Endodermal cell (in vitro differentiated cells): ENCODE measurements at regions not wholly inside any gene's neighbourhood (a gene's known extent, or its start where the extent isn't known, plus 50 kb on each side); places are given as distances from the start of the nearest gene placed in this dataset.

Experiments used
- DNase-seq: peaks from one replicate; pipeline ENCODE4 v3.0.0-alpha.2; 2017
- H3K27ac ChIP-seq: 2 replicates; pipeline ENCODE4 v1.5.1; 2013; ENCODE audit warnings: mild to moderate bottlenecking, low read depth, low read length, moderate library complexity
- H3K27me3 ChIP-seq: 2 replicates; pipeline ENCODE4 v1.6.1; 2013; ENCODE audit warnings: mild to moderate bottlenecking, low read length, moderate library complexity; ENCODE audit not compliant: insufficient read depth, control insufficient read depth, poor library complexity, severe bottlenecking
- H3K36me3 ChIP-seq: 2 replicates; pipeline ENCODE4 v1.7.0; 2013; ENCODE audit warnings: mild to moderate bottlenecking, low read length, moderate library complexity; ENCODE audit not compliant: control insufficient read depth, insufficient read depth
- H3K4me1 ChIP-seq: one replicate; pipeline ENCODE4 v1.7.0; 2013; ENCODE audit warnings: low read length; ENCODE audit not compliant: control insufficient read depth, insufficient read depth
- H3K4me3 ChIP-seq: 2 replicates; pipeline ENCODE4 v1.5.1; 2013; ENCODE audit warnings: mild to moderate bottlenecking, low read length, moderate library complexity
- H3K9ac ChIP-seq: 2 replicates; pipeline ENCODE4 v1.6.1; 2013; ENCODE audit warnings: mild to moderate bottlenecking, low read length, moderate library complexity; ENCODE audit not compliant: poor library complexity, severe bottlenecking; ENCODE audit errors: extremely low read depth
- H3K9me3 ChIP-seq: 2 replicates; pipeline ENCODE4 v1.6.1; 2013; ENCODE audit warnings: mild to moderate bottlenecking, low read length, moderate library complexity; ENCODE audit not compliant: control insufficient read depth
- H3K27ac Mint-ChIP-seq: 2 replicates; pipeline ENCODE4 v1.8.0; 2020; ENCODE audit warnings: mixed read lengths
- H3K27me3 Mint-ChIP-seq: 2 replicates; pipeline ENCODE4 v1.8.0; 2021; ENCODE audit warnings: mild to moderate bottlenecking, mixed read lengths; ENCODE audit not compliant: insufficient read depth
- H3K36me3 Mint-ChIP-seq: 2 replicates; pipeline ENCODE4 v1.8.0; 2020; ENCODE audit warnings: low read depth, mixed read lengths
- H3K4me1 Mint-ChIP-seq: 2 replicates; pipeline ENCODE4 v1.8.0; 2020; ENCODE audit warnings: mixed read lengths
- H3K4me3 Mint-ChIP-seq: 2 replicates; pipeline ENCODE4 v1.8.0; 2020; ENCODE audit warnings: mild to moderate bottlenecking, moderate library complexity, mixed read lengths
- H3K9me3 Mint-ChIP-seq: 2 replicates; pipeline ENCODE4 v1.8.0; 2020; ENCODE audit warnings: mild to moderate bottlenecking, mixed read lengths
- WGBS, 2 experiments: methylation state at CpG; one replicate each; pipeline versions ENCODE4 v1.1.5 to v1.1.7; 2013; ENCODE audit warnings: missing lambda C conversion rate in 2 of 2, mixed read lengths in 1 of 2; ENCODE audit not compliant: insufficient coverage in 1 of 2, insufficient read length in 1 of 2; 5-methylcytosine and 5-hydroxymethylcytosine counted together
- TF ChIP-seq, protein P1 (sequence below): fragments of 200-600 bp; sonication (generic); conservative IDR thresholded peaks from 2 replicates; pipeline ENCODE4 v1.5.0; 2021; ENCODE audit warnings: antibody characterized with exemption, mild to moderate bottlenecking

DNA sequence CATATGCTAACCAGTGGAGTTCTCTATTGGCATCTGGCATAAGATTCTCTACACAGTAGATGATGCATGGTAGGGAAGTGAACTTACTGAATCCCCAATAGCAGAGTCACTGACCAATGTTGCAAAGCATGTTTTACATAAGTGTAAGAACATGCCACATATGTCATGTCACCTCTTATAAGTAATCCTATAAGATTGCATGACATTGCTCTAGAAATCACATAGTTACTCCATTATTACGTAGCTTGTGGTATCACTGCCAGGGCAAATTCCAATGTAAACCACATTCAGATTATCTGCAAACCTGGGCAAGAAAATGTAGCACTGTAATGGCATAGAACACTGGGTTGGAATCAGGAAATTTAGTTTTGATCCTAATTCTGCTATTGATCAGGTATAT lies 198.2 kb upstream of the UMPS start:
- H3K27ac Mint-ChIP-seq: no peak overlapping the region
- H3K36me3 Mint-ChIP-seq: no peaks in the 10 kb centered on the region
- no peaks in the 10 kb centered on the region for H3K36me3 ChIP-seq

GRCh38 chr3:124535306-124535705 lies 194.9 kb upstream of the UMPS start:
- Histone ChIP-seq H3K9ac (no peak overlapping the region), H3K36me3 (no peaks in the 10 kb centered on the region), H3K27ac (no peak overlapping the region), H3K4me3 (no peak overlapping the region), H3K4me1 (peaks cover 4% of the 10 kb centered on the region), H3K27me3 (no peaks in the 10 kb centered on the region), H3K9me3 (no peaks in the 10 kb centered on the region)
- no peak overlapping the region for H3K4me3 Mint-ChIP-seq
- DNase-seq: no peak
- no peak overlapping the region for H3K27ac Mint-ChIP-seq
- WGBS, 2 experiments: 90 to 100% methylated on average over 1 of the region's 1 CpG
- H3K9me3 Mint-ChIP-seq: no peaks in the 10 kb centered on the region
- H3K27me3 Mint-ChIP-seq: no peaks in the 10 kb centered on the region
- H3K36me3 Mint-ChIP-seq: no peaks in the 10 kb centered on the region
- TF ChIP-seq, protein P1, sequence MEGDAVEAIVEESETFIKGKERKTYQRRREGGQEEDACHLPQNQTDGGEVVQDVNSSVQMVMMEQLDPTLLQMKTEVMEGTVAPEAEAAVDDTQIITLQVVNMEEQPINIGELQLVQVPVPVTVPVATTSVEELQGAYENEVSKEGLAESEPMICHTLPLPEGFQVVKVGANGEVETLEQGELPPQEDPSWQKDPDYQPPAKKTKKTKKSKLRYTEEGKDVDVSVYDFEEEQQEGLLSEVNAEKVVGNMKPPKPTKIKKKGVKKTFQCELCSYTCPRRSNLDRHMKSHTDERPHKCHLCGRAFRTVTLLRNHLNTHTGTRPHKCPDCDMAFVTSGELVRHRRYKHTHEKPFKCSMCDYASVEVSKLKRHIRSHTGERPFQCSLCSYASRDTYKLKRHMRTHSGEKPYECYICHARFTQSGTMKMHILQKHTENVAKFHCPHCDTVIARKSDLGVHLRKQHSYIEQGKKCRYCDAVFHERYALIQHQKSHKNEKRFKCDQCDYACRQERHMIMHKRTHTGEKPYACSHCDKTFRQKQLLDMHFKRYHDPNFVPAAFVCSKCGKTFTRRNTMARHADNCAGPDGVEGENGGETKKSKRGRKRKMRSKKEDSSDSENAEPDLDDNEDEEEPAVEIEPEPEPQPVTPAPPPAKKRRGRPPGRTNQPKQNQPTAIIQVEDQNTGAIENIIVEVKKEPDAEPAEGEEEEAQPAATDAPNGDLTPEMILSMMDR: no peak
- H3K4me1 Mint-ChIP-seq: peaks cover 13% of the 10 kb centered on the region

More for the DNA sequence above, 198.2 kb upstream of the UMPS start:
- Histone ChIP-seq H3K9ac (no peak overlapping the region), H3K9me3 (no peaks in the 10 kb centered on the region), H3K27me3 (no peaks in the 10 kb centered on the region), H3K27ac (no peak overlapping the region), H3K4me3 (no peak overlapping the region), H3K4me1 (peaks cover 4% of the 10 kb centered on the region)
- Mint-ChIP-seq H3K27me3 (no peaks in the 10 kb centered on the region), H3K4me3 (no peak overlapping the region), H3K9me3 (no peaks in the 10 kb centered on the region), H3K4me1 (peaks cover 24% of the 10 kb centered on the region)
- no peak for DNase-seq
- TF ChIP-seq, protein P1: no peak
- WGBS, 2 experiments: 97% methylated on average over 1 of the region's 1 CpG; no CpG with 5 or more reads in 1 of the 2 experiments

- H3K27me3 ChIP-seq: no peaks in the 10 kb centered on the region
- H3K27ac ChIP-seq: no peak overlapping the region
- no peak for DNase-seq
- peaks cover 3% of the 10 kb centered on the region for H3K4me1 ChIP-seq
- no peaks in the 10 kb centered on the region for H3K36me3 ChIP-seq
- Mint-ChIP-seq H3K27me3 (no peaks in the 10 kb centered on the region), H3K4me1 (peaks cover 20% of the 10 kb centered on the region), H3K4me3 (no peak overlapping the region), H3K36me3 (peaks cover 3% of the 10 kb centered on the region), H3K9me3 (peaks cover 4% of the 10 kb centered on the region), H3K27ac (no peak overlapping the region)
- no peak overlapping the region for H3K4me3 ChIP-seq
- no peak overlapping the region for H3K9ac ChIP-seq
- no peaks in the 10 kb centered on the region for H3K9me3 ChIP-seq
- 93 to 100% methylated on average over 3 to 6 of the region's 6 CpGs for WGBS, 2 experiments
- TF ChIP-seq, protein P1: no peak
Observed at GRCh38 chr3:124540550-124541211, 189.6 kb upstream of the UMPS start.
